ENCODE measurements at regions not wholly inside any gene's neighbourhood (a gene's known extent, or its start where the extent isn't known, plus 50 kb on each side); places are given as distances from the start of the nearest gene placed in this dataset.

GRCh38 chr10:130726996-130727725, 584.4 kb downstream of the TCERG1L start:
- TF ChIP-seq GATA3 (IDR thresholded peaks at IDR 0.05; ENCODE audit: low read depth, low read length), result no peak
- TF ChIP-seq GATA2 (IDR thresholded peaks at IDR 0.05; ENCODE audit: low read depth, low read length), result no peak

Data from SH-SY5Y (cell line).